ENCODE measurements at regions not wholly inside any gene's neighbourhood (a gene's known extent, or its start where the extent isn't known, plus 50 kb on each side); places are given as distances from the start of the nearest gene placed in this dataset.

DNA sequence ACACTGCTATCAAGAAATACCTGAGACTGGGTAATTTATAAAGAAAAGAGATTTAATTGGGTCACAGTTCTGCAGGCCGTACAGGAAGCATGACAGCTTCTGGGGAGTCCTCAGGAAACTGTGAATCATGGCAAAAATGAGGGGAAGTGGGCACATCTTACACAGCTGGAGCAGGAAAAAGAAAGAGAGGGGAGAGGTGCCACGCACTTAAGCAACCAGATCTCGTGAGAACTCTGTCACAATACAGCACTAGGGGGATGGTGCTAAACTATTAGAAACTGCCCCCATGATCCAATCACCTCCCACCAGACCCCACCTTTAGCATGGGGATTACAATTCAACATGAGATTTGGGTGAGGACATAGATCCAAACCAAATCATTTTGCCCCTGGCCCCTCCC lies 105.5 kb upstream of the CPLX2 start:
- no peak for DNase-seq

DNA sequence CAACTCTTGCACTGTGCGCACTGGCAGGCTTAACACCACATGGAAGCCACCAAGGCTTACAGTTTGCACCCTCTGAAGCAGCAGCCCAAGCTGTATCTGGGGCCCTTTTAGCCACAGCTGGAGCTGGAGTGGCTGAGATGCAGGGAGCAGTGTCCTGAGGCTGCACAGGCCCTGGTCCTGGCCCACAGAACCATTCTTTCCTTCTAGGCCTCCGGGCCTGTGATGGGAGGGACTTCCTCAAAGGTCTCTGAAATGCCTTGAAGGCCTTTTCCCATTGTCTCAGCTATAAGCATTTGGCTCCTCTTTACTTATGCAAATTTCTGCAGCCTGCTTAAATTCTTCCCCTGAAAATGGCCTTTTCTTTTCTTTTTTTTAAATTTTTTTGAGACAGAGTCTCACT lies 104.4 kb upstream of the CPLX2 start:
- DNase-seq, result no peak

DNA sequence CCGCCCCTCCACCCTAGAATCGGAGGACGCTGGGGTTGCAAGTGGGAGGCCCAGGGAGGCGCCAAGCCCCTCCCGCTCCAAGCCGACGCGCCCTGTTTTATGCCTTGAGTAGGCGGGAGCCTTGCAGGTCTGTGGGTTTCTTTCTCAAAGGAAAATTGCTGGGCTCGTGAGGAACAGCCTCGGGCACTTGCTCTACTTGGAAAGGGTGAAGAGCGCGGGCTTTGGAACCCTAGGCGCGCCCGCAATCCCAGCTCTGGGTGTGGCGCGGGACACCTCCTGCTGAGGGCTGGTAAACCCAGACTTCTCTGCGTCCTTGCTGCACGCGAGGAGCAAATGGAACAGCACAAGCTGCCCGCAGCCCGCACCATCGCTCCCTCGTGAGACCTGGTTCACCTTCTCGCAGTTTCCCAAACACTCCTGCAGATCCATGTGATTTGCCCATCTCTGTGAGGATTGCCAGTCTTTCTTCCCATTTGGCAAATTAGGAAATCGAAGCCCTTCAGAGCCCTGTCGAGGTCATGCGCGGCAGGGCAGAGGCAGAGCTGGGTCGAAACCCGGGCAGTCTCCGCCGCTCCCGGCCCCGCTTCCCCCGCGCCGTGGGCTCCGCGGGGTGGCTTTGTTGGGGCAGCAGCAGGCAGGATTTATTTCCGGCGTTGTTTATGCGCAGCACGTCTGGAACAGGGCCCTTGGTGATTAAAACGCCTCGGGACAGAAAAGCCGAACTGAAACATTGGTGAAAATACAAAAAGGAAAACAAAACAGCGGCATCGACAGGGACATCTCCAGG lies 98.4 kb upstream of the CPLX2 start:
- DNase-seq, result peak; percentile 55

DNA sequence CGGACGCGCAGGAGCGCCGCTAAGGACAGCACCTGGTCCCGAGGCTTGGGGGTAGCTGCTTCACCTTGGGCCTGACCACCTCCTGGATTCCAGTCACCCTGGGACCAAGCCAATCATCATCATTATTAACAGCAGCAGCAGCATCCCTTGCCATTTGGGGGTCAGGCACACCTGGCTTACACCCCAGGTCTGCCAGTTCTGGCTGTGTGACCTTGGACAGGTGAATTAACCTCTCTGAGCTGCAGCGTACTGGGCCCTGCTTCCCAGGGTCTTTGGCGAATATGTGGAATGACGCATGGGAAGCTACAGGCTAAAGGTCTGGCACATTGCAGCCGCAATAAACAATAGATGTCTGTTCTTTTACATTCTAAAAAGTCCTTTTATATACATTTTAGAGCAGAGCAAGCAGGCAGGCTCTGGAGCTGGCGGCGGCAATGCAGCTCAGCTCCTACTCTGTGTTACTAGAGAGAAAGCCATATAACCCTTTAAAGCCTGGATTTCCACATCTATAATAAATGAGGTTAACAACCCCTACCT lies 97.8 kb upstream of the CPLX2 start:
- no peak for DNase-seq

DNA sequence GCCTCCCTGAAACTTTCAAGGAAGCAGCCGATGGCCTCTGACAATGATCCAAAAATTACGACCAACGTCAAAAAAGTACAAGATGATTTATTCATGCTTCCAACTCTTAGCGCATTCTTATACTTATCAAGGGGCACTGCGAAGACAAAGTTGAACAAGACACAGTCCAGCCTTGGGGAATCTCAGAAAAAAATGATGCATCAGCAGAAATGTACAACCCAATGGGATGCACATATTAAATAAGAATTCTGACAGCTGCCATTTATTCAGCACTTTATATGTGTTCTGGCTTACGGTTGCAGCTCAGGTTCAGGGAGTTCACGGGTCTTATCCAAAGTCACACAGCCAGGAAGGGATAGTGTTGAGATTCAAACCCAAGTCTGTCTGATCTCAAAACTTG lies 96.0 kb upstream of the CPLX2 start:
- no peak for DNase-seq

DNA sequence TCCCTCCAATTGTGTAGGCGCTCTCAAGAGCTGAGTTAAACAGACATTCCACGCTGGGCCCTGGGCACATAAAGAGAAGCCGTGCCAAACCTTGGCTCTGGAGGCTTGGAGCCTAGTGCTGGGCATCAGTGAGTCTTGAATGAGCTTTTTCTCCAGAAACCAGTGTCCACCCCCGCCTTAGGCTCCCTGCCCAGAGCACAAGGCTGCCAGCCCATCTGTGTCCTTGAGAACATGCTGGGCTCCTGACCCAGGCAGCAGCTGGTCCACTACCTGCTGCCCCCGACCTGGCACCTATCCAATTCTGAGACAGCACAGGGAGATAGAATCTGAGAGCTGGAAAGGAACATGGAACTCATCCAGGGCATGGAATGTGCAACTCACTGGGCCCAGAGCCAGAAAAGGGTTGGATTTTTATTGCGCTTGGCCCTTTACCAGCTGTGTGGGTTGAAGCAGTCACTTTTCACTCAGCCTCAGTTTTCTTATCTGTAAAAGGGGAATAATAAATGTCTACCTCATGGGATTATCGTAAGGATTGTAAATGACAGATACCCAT lies 92.4 kb upstream of the CPLX2 start:
- DNase-seq, result no peak

DNA sequence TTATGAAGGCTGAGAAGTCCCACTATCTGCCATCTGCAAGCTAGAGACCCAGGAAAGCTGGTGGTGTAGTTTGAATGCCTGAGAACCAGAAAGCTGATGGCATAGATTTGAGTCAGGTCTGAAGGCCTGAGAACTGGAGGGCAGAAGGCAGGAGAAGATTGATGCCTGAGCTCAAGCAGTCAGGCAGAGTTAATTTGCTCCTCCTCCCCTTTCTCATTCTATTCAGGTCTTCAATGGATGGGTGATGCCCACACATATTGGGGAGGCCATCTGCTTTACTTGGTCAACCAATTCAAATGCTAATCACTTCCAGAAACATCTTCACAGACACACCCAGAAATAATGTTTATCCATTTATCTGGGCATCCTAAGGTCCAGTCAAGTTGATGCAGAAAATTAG lies 87.6 kb upstream of the CPLX2 start:
- no peak for DNase-seq

DNA sequence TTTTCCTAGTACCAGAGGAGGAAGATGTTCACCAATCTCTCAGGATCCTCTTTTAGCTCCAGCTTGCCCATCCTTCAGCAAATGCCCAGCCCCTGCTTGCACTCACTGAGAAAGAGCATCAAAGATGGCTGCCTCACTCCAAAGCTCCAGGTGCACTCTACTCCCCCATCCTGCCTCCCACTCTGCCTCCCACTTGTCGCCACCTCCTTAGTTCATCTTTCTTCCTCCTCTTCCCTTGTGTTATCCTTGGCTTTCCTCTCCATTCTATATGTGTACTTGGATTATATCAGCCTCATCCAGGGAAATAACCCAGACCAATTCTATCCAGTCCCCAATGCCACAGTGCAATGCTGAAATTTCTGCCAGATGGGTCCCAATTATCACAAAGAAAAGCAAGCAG lies 87.1 kb upstream of the CPLX2 start:
- DNase-seq, result no peak

DNA sequence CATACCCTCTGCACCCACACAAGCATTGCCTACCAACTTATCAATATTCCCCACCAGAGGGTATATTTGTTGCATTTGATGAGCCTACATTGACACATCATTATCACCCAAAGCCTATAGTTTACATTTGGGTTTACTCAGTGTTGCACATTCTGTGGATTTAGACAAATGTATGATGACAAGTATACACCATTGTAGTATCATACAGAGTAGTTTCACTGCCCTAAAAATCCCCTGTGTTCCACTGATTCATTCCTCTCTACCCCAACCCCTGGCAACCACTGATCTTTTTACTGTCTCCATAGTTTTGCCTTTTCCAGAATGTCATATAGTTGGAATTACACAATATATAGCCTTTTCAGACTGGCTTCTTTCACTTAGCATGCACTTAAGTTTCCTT lies 85.7 kb upstream of the CPLX2 start:
- DNase-seq, result no peak

DNA sequence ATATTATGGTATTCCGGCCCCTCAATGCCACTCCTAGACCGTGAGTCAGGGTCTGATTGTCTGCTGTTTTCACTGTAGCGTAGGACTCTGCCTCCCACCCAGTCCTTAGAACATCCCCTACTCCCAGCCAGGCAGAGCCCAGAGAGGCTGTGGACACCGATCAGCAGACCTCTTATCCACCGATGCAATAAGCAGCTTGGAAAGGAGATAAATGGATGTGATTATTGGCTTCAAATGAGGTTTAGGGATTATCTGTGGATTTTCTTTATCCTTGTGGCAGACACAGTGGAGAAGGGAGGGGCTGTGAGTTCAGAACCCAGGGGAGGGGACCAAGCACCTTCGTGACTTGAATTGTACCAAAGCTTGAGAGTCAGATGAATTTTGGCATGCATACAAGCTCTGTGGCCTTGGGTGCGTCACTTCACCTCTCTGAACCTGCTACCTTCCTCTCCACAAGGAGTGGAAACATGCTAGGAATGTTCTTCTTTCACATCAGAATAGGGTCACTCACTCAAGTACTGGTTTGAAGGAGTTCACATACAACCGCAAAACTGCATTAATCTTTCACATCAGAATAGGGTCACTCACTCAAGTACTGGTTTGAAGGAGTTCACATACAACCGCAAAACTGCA lies 83.1 kb upstream of the CPLX2 start:
- DNase-seq, result no peak

DNA sequence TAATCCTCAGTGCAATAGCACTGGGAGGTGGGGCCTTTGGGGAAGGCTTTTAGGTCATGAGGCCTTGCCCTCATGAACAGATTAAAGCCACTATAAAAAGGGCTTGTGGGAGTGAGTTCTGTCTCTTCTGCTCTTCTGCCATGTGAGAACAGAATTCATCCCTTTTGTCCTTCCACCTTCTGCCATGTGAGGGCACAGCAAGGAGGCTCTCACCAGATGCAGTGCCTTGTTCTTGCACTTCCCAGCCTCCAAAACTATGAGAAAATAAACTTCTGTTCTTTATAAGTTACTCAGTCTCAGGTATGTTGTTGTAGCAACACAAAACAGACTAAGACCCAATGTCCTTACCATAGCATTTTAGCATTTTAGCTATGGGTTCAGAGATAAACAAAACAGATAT lies 81.7 kb upstream of the CPLX2 start:
- no peak for DNase-seq

DNA sequence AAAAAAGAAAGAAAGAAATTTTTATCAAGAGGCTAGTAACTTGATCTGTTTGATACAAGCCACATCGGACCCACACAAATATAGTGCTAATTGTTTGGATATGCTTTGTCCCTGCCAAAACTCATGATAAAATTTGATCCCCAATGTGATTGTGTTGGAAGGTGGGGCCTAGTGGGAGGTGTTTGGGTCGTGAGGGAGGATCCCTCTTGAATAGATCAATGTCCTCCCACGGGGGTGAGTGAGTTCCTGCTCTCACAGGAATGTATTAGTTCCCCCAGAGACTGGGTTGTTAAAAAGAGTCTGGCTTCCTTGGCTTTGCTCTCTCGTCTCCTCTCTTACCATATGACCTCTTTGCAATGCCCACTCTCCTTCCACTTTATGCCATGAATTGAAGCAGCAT lies 80.6 kb upstream of the CPLX2 start:
- DNase-seq, result no peak

DNA sequence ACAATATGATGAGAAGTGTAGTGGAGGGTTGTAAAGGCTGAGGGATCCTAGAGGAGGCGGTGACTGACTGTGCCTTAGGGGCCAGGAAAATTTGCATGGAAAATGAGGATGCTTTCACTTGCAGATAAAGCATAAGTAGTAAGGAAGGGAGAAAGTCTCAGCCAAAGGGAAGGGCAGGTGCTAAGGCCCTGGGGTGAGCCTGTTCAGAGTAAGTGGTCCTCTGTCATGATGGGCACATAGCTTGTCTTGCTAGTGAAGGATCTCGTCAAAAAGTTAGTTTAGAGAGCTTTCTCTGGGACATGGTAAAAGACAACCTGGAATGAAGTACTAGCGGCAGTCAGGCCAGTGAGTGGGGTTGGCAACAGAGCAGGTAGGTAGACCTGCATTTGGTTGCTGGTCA lies 75.4 kb upstream of the CPLX2 start:
- DNase-seq, result no peak

DNA sequence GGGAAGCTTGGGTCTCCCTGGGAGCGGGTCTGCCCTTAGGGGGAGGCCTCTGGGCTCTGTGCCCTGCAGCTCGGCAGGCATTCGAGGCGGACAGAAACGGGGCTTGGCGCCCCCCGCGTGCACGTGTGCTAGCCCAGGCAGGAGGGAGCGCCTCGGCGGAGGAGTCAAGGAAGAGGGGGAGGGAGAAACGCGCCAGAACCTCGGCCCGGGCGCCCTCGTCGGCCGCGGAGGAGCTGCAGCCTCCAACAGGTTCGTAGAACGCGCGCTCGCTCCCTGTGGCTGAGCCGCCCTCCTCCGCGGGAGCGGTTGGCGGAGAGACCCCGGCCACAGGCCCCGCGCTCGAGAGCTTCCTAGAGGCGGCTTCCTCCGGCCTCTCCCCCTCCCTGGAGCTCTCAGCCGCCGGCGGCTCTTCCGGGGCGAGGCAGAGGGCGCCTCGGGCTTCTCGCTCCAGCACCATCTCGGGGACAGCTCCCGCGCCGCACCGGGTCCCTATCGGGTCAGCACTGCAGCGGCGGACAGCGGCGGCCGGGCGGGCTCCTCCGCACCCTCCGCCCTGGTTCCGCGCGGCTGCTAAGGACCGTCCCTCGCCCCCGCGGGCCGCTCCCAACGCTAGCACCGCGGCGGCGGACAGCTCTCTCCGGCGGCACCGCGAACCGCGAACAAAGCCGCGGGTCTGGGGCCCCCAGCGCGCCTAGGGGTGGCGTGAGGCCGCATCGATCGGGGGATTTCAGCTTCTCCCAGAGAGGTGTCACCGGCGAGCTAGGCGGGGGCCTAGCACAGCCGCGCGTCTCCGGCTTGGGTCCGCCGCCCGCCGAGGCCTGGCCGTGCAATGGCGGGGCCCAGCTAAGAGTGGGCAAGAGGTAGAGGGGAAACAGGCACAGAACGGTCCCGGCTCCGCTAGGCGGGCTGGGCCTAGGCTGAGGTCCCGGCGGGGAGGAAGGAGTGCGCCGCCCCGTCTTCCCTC lies 74.6 kb upstream of the CPLX2 start:
- DNase-seq, result peak; percentile 95

DNA sequence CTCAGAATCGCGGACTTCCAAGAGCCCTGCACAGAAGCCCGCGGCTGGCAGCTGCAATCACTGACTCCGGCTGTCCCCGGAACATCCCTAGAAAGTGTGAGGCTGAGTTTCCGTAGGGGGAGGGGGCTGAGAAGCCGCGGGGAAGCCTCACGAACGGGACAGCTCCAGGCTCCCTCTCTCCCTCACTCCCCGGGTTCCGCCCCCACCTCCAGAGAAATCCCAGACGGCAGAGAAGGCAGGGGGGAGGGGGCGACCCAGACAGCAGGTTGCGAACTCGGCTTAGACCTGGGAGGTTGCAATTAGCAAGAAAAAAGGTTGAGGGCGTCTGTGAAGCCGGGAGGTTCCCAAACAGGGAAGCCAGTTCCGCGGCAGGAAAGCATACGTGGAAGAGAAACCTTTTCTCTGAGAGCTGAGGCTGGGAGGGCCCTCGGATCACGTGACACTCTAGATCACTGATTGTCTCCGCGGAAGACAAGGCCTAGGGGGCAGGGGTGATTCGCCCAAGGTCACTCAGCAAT lies 73.8 kb upstream of the CPLX2 start:
- peak; percentile 80 for DNase-seq

DNA sequence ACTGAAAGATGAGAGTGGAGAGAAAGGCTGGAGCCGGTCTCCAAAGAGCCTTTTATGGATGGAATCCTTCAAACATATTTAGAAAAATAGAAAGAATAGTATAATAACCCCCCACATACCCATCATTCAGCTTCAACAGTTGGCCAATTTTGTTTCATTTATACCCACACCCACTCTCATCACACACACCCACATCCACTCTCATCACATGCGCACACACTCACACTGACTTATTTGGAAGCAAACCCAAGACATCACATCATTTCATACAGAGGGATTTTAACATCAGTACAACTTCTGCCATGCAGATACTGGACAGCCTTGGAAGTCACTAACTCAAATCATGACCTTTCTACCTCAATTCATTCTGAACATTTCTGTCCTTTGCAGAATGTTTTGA lies 72.8 kb upstream of the CPLX2 start:
- no peak for DNase-seq

DNA sequence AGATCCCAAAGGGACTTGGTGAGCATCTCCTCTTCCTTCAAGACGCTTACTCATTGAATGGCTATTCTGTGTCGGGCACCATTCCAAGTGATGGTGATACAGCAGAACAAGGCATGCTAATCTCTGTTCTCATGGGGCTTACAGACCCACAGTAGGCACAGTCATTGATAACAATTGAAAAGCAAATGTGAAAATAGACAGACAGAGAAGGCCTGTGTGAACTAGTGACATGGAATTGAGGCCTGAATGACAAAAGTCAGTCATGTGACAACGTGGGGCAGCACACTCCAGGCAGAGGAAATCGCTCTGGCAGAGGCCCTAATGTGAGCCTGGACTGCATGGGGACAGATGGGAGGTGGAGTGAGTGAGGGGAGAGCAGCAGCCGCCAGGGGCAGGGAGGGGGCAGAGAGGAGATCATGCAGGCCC lies 70.7 kb upstream of the CPLX2 start:
- peak; percentile 60 for DNase-seq

DNA sequence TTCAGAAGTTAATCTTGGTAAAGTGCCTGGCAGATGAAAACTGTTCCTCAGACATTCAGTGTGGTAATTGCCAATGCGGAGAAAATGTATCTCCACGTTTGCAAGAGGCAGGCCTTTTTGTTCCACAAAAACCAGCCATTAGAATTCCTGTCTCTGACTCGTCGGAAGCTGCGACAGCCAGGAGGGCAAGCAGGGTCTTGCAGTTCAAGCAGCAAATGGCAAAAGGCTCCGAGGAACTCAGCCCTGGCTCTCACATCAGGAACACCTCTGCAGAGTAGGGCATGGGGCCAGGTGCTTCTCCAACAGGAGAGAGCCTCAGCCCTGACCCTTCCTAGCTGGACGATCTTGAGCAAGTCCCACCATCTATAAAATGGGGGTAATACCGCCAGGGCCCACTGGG lies 69.0 kb upstream of the CPLX2 start:
- no peak for DNase-seq

DNA sequence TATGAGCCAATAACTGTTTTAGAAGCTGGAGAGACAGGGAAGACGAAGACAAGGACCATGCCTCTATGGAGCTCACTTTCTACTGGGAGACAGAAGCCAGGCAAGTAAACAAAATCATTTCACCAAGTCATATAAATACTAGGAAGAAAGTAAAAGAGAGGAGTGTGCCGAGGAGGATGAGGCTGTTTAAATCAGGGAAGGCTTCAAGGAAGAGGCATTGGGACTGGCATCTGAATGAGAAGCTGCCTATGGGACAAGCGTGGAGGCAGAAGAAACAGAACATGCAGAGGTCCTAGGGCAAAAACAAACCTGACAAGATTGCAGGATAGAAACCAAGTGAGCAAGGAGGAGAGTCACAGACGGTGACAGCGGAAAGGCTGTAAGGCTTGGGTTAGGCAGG lies 68.1 kb upstream of the CPLX2 start:
- DNase-seq, result no peak

DNA sequence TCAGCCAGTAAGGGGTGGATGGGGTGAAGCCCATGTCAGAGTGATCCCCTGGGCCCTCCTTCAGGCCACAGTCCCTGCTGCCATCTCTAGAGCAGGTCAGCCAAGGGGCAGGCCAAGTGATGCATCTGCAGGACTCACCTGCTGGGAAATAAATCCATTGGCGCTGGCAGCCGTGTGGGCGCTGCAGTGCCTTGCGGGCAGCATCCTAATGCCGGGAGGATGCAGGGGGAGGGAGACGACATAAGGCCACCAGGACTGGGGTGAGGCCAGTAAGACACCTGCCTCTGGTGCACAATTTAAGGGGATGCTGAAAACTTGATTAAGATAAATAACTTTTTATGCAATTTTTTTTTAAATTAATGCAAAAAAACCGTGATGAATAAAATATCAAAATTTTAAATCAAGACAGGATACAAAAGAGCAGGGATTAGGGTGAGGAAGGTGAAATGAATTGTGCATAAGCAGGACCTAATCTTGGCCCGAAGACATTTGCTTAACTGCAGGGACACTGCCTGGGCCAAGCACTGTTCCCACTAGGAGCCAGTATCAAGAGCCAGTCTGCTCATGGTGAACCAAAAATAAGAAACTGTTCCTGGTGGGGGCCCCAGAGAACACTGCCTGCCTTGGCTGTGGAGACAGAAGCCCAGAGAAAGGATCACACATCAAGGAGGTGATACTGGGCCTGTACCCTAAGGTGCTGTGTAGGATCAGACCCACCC lies 67.5 kb upstream of the CPLX2 start:
- no peak for DNase-seq

DNA sequence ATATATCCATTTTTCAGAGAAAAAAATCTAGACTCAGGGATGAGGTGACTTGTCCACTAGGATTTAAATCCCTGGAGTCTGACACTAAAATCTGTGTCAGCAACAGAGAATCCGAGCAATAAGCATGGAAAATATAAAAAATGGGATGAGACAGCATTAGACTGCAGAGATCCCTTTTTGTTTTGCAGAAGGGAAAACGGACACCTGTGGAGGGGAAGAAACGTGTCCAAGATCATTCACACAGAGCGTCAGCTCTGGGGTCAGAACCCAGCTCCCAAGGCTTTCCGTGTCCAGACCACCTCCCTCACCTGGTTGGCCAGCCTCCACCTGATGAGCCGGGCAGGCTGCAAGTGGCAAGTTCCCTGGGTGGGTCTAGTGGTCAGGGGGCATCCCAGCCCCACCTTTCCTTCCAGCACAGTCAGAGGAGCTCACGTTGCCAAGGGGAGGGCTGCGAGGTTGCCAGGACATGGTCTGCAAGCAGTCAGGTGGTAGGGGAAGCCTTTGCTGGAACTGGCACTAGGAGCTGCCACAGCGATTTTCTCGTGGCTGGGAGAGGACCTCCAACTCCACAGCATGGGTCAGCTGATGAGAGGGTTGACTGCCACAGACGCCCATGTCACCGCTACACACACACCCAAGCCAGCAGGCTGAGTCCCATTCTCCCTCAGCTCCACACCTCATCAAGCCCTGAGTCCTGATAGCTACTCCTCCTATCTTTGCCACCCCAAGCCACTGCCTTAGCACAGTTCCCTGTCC lies 65.9 kb upstream of the CPLX2 start:
- no peak for DNase-seq
